ENCODE measurements at regions not wholly inside any gene's neighbourhood (a gene's known extent, or its start where the extent isn't known, plus 50 kb on each side); places are given as distances from the start of the nearest gene placed in this dataset.

DNA sequence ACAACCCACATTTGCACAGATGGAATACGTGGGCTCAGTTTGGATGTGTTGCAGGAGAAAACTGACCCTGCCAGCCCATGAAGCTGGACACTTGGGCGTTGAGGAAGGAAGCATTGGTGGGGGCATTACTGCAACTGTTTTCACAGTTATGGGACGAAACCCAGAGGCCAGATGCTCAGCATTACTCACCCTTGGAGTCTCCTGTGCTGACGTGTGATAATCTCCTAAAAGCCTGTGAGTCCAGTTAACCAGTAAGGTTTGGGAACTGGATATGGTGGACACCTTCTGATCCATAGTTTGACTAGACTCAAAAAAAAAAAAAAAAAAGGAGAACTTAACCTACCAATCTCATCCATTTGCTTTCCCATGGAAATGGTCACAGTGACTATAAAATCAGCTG is 52.8 kb upstream of the EGLN3 start (continued):
- TF ChIP-seq EEA1 (CRISPR knock-in tag; IDR thresholded peaks at IDR 0.05; ENCODE audit: borderline replicate concordance), result no peak
- no peak for TF ChIP-seq ZNF24 (IDR thresholded peaks at IDR 0.05)
- no peak for TF ChIP-seq ZBTB49 (CRISPR knock-in tag; IDR thresholded peaks at IDR 0.05; ENCODE audit: borderline replicate concordance)

GRCh38 chr14:34003082-34003668 is 52.3 kb upstream of the EGLN3 start:
- in situ Hi-C loops (cut with HindIII; ENCODE audit: extremely low pct_ligation_motif_present, low pct_unique_long_range_greater_than_20kb) (no loop called here), intact Hi-C loops (cut with micrococcal nuclease; ENCODE audit: unreplicated experiment) (no loop called here)
- H3K27me3 ChIP-seq (ENCODE audit: control insufficient read depth in 1 of 2, insufficient read depth in 2 of 2, low read length in 2 of 2), result peaks cover 5 to 37% of the 10 kb centered on the region in 2 experiments; a peak in 4 of 5 replicates
- H3K9me3 ChIP-seq (ENCODE audit: low read length), result no peaks in the 10 kb centered on the region
- H3K9ac ChIP-seq (ENCODE audit: insufficient read depth, low read depth, low read length), result no peak overlapping the region
- no peak overlapping the region for H2AFZ ChIP-seq (ENCODE audit: low read length)
- 62% methylated on average over 4 of the region's 4 CpGs for WGBS (ENCODE audit: low lambda C conversion rate)
- FAIRE-seq (no peak), ATAC-seq (no peak), DNase-seq (ENCODE audit: low spot score) (no peak)
- no peak for TF ChIP-seq CREM (IDR thresholded peaks at IDR 0.05)
- no peak for TF ChIP-seq CREM (CRISPR knock-in tag; IDR thresholded peaks at IDR 0.05)
- peak; percentile 44; the same call in 1 of the 2 replicates for TF ChIP-seq ATF7-NPFF (CRISPR knock-in tag; IDR thresholded peaks at IDR 0.05; ENCODE audit: low read depth)
- POLR2A ChIA-PET, result no interaction called here
- no peak overlapping the region for H3K4me3 ChIP-seq (replicated peaks in 1 of 3; ENCODE audit: insufficient read depth in 1 of 3, low read depth in 2 of 3, low read length in 3 of 3)
- no peak overlapping the region for H3K27ac ChIP-seq (ENCODE audit: extremely low read length, insufficient read depth, low read length)
- H4K20me1 ChIP-seq (ENCODE audit: insufficient read depth, low read length), result no peaks in the 10 kb centered on the region
- no peaks in the 10 kb centered on the region for H3K79me2 ChIP-seq (ENCODE audit: insufficient read depth, low read length)
- H3K4me1 ChIP-seq (ENCODE audit: insufficient read depth, low read length), result peaks cover 6% of the 10 kb centered on the region; the same call in 1 of the 2 replicates
- no peak overlapping the region for H3K4me2 ChIP-seq (ENCODE audit: low read depth, low read length)
- no TSS peak for BruUV-seq (replicated peaks)
- CTCF ChIA-PET (ENCODE audit: low intra/inter-chr PET ratio, low total read pairs), result no interaction called here
- H3K36me3 ChIP-seq (replicated peaks in 1 of 2; ENCODE audit: control insufficient read depth in 1 of 2, insufficient read depth in 2 of 2, low read length in 2 of 2), result no peaks in the 10 kb centered on the region

All from HepG2 (cell line).